Choroid plexus epithelial cell (primary cell): ENCODE measurements at regions not wholly inside any gene's neighbourhood (a gene's known extent, or its start where the extent isn't known, plus 50 kb on each side); places are given as distances from the start of the nearest gene placed in this dataset.

Source experiments
- DNase-seq: peaks from one replicate; pipeline ENCODE4 v3.0.0-alpha.2; 2010; ENCODE audit warnings: low read depth
- H3K4me3 ChIP-seq: 2 replicates; pipeline ENCODE4 v1.5.1; 2011; ENCODE audit warnings: low read depth, mild to moderate bottlenecking, control low read depth, low read length, moderate library complexity
- TF ChIP-seq, protein P1 (sequence below): conservative IDR thresholded peaks from 2 replicates; pipeline ENCODE4 v1.5.1; 2011; ENCODE audit warnings: low read depth, mild to moderate bottlenecking, control low read depth, inconsistent platforms, low read length, moderate library complexity

DNA sequence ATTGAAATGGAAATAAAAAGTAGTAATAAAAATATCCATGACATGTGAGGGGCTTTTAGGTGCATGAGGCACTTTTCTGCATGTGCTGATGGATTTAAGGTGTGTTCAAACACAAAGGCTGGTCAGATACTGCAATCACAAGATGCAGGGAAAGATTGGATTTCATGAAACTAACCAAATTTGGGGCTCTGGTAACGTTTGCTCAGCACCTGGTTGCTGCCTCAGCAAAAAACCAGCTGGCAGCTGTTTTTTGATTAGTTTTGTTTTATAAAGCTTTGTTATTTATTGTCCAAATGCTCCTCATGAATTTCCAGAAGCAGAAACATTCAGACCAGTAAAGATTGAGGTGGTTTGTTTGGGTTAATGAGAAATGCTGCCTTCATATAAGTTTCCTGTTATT is 195.7 kb upstream of the NRG3 start:
- TF ChIP-seq, protein P1, sequence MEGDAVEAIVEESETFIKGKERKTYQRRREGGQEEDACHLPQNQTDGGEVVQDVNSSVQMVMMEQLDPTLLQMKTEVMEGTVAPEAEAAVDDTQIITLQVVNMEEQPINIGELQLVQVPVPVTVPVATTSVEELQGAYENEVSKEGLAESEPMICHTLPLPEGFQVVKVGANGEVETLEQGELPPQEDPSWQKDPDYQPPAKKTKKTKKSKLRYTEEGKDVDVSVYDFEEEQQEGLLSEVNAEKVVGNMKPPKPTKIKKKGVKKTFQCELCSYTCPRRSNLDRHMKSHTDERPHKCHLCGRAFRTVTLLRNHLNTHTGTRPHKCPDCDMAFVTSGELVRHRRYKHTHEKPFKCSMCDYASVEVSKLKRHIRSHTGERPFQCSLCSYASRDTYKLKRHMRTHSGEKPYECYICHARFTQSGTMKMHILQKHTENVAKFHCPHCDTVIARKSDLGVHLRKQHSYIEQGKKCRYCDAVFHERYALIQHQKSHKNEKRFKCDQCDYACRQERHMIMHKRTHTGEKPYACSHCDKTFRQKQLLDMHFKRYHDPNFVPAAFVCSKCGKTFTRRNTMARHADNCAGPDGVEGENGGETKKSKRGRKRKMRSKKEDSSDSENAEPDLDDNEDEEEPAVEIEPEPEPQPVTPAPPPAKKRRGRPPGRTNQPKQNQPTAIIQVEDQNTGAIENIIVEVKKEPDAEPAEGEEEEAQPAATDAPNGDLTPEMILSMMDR = no peak
- no peak for DNase-seq
- no peak overlapping the region for H3K4me3 ChIP-seq

DNA sequence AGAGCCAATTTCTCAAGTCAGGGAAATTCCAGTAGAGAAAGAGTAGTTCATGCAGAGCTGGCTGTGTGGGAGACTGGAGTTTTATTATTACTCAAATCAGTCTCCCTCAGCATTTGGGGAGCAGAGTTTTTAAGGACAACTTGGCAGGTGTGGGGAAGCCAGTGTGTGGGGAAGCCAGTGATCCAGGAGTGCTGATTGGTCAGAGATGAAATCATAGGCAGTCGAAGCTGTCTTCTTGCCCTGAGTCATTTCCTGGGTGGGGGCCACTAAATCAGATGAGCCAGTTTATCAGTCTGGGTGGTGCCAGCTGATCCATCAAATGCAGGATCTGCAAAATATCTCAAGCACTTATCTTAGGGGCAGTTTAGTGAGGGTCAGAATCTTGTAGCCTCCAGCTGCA is 194.6 kb upstream of the NRG3 start:
- no peak for DNase-seq
- TF ChIP-seq, protein P1 = no peak
- no peak overlapping the region for H3K4me3 ChIP-seq

DNA sequence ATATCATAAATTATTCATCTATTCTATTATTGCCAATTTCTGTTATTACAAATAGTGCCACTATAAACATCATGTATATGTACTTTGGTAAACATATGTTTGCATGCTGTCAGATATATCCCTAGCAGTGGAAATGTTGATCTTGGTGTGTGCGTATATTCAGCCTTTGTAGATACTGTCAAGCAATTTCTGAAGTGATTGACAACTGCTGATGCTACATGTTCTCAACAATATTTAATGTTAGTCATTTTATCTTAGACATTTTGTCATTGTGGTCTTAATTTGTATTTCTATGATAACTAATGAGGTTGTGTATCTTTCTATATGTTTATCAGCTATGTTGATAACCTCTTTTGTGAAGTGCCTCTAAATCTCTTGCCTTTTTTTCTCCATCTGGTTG is 186.5 kb upstream of the NRG3 start:
- no peak for DNase-seq
- TF ChIP-seq, protein P1 = no peak
- H3K4me3 ChIP-seq = no peak overlapping the region

DNA sequence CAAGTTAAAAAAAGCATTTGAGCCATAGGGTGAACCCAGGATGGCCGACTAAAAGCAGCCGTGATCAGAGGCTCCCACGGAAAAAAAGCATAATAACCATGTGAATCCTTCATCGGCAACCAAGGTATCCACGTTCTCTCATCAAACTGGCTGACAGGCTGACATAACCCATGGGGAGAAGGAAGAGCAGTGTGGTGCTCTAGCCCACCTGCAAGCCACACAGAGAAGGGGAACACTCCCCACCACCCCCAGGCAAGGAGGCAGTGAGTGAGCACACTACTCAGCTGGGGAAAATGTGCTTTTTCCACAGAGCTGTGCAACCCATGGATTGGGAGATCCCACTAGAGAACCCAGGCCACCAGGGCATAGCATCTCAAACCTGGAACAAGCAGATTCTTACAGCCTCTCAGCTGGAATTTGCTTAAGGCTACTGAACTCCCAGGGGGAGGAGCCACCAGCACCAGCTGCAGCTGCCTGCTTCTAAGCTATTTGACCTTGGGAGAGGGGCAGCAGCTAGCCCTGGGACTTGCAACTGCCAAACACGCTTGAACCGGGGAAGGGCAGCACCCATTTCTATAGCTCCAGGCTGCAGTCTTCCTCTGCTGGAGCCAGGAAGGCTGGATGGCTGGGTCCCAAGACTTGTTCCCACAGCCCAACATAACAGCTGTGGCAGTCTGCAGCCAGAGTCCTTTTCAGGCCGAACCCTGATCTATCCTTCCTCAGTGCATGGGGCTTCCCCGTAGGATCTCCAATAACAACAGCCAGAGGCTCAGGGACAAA is 178.2 kb upstream of the NRG3 start:
- TF ChIP-seq, protein P1 = no peak
- no peak for DNase-seq
- no peak overlapping the region for H3K4me3 ChIP-seq

DNA sequence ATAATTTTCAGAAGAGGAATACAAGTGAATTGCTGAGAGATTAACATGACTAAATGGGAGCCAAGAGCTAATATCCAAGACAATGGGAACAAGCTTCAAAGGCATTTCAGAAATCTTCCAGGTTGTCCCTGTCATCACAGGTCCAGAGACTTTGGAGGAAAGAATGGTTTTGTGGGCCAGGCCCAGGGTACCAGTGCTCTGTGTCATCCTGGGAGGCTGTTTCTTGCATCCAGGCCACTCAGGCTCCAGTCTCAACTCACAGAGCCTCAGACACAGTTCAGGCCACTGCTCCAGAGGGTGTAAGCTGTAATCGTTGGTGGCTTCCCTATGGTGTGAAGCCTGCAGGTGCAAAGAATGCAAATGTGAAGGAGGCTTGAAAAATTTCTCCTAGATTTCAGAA is 170.4 kb upstream of the NRG3 start:
- H3K4me3 ChIP-seq = no peak overlapping the region
- TF ChIP-seq, protein P1 = no peak
- no peak for DNase-seq

DNA sequence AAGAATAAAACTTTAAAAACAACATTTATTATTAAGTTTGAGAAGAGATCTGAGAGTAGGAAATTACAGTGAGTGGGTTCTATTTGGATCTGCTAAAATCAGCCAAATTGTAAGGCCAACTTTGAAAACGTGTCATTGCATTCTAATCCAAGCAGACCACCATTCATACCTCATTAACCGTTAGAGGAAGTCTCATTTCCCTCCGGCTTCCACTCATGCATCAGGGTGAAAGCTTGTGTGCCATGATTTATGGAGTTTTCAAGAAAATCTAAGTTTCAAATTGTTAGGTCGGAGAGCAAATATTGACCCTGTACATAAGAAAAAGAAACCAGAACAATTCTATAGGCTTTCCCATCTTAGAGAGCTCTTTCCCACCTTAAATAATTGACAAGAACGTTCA is 166.6 kb upstream of the NRG3 start:
- DNase-seq = no peak
- TF ChIP-seq, protein P1 = no peak
- H3K4me3 ChIP-seq = no peak overlapping the region

DNA sequence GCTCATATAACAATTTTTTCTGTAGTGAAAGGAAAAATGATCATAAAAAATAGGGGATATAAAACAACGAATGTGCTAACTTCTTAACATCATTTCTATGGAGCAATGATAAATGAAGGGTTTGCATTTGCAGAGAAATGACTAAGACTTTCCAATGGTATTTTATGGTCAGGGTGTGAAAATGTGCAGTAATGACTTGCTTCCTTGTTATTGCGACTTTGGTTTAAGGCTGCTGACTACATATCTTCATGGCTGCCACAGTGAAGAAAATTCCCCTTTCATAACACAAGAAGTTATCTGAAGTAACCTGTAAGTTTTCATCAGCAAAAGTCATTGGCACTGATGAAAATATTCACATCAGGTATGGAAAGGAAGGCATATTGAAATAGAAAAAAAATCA is 166.1 kb upstream of the NRG3 start:
- no peak for DNase-seq
- TF ChIP-seq, protein P1 = no peak
- H3K4me3 ChIP-seq = no peak overlapping the region
